ENCODE measurements at regions not wholly inside any gene's neighbourhood (a gene's known extent, or its start where the extent isn't known, plus 50 kb on each side); places are given as distances from the start of the nearest gene placed in this dataset.

DNA sequence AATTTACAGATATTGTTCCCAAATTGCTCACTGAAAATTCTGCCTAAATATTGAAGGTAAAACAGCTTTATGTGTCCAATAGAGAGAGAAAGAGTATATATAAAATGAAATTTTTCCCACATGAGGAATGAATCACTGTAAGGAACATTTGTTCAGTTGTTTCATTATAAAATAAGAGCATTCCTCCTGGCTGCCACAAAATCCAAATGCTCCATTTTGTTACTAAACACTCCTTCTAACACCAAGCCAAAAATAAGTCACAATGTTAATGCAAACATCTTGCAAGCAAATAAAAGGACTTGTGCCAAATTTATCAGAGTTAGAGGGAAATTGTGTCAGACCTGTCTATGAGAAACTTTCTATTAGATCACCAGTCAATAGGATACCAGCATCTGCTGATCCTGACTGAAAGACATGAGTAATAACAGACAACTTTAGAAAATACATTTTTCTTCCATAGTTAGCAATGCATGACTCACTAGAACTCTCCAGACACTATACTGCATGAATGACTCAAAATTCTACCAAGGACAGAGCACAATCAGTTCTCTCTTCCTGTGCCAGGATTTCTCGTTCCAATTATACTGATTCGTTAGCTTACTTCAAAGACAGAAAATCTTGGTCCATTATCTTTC, 83.5 kb upstream of the FNDC3A start:
- Histone ChIP-seq H3K9me3 (replicated peaks in 1 of 2; ENCODE audit: control insufficient read depth in 2 of 2, insufficient read depth in 1 of 2, low read depth in 1 of 2, low read length in 2 of 2) (no peaks in the 10 kb centered on the region), H4K8ac (ENCODE audit: low read depth, low read length) (no peak overlapping the region), H2BK120ac (ENCODE audit: low read depth, low read length) (no peak overlapping the region), H3K14ac (ENCODE audit: low read length) (no peak overlapping the region), H3K4me3 (ENCODE audit: low read length in 2 of 2) (no peak overlapping the region), H3K27ac (replicated peaks; ENCODE audit: low read length) (no peak overlapping the region), H3K23ac (ENCODE audit: low read depth, low read length, poor library complexity) (no peak overlapping the region), H3K79me1 (ENCODE audit: low read depth, low read length) (no peaks in the 10 kb centered on the region), H3K4me1 (ENCODE audit: control insufficient read depth in 2 of 2, insufficient read depth in 1 of 2, low read depth in 1 of 2, low read length in 2 of 2) (no peaks in the 10 kb centered on the region), H3K4me2 (ENCODE audit: insufficient read depth, low read length, poor library complexity, severe bottlenecking) (no peak overlapping the region), H3K4ac (ENCODE audit: low read length) (no peak overlapping the region), H2BK12ac (ENCODE audit: low read length) (no peak overlapping the region), H3K9ac (ENCODE audit: low read depth, low read length, poor library complexity) (no peak overlapping the region), H2BK5ac (ENCODE audit: low read length) (no peak overlapping the region), H3K36me3 (replicated peaks in 1 of 2; ENCODE audit: control insufficient read depth in 2 of 2, insufficient read depth in 2 of 2, low read length in 2 of 2) (no peaks in the 10 kb centered on the region), H3K18ac (ENCODE audit: low read length) (no peak overlapping the region), H3K27me3 (ENCODE audit: control insufficient read depth in 3 of 3, insufficient read depth in 3 of 3, low read depth in 1 of 3, low read length in 3 of 3) (no peaks in the 10 kb centered on the region), H4K91ac (ENCODE audit: low read depth, low read length, poor library complexity) (no peak overlapping the region), H2AFZ (ENCODE audit: low read length) (no peak overlapping the region), H2BK15ac (ENCODE audit: low read length) (no peak overlapping the region), H2AK5ac (ENCODE audit: low read depth, low read length) (no peak overlapping the region)
- WGBS, 2 donors (ENCODE audit: extremely low coverage in 2 of 2, insufficient read length in 2 of 2, insufficient replicate concordance in 1 of 2), result no CpG with 5 or more reads among the region's 2 CpGs
- DNase-seq (ENCODE audit: low spot score), result no peak

DNA sequence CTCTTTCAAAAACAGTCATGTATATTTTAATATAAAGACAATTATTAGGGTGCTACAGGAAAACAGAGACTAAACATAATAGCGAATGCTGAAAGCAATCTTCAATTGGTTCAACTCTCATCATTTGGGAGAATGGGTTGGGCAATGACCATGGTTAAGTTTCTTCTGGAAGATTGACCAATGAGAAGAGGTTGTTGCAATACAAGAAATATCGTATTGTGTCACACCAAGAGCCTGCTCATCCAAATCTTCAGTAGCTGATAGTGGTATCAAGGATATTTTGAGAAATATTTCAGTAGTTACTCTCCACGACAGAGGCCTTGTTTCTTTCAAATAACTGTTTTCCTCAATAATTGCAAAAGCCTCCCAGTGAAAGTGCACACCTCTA, 83.0 kb upstream of the FNDC3A start:
- H3K9ac ChIP-seq (ENCODE audit: low read depth, low read length, poor library complexity), result no peak overlapping the region
- H2BK12ac ChIP-seq (ENCODE audit: low read length), result no peak overlapping the region
- H3K4me1 ChIP-seq (ENCODE audit: control insufficient read depth in 2 of 2, insufficient read depth in 1 of 2, low read depth in 1 of 2, low read length in 2 of 2), result no peaks in the 10 kb centered on the region
- H3K27ac ChIP-seq (replicated peaks; ENCODE audit: low read length), result no peak overlapping the region
- no peak for DNase-seq (ENCODE audit: low spot score)
- no peak overlapping the region for H3K4me2 ChIP-seq (ENCODE audit: insufficient read depth, low read length, poor library complexity, severe bottlenecking)
- no peaks in the 10 kb centered on the region for H3K27me3 ChIP-seq (ENCODE audit: control insufficient read depth in 3 of 3, insufficient read depth in 3 of 3, low read depth in 1 of 3, low read length in 3 of 3)
- no peak overlapping the region for H3K4ac ChIP-seq (ENCODE audit: low read length)
- H2BK5ac ChIP-seq (ENCODE audit: low read length), result no peak overlapping the region
- no peak overlapping the region for H2AK5ac ChIP-seq (ENCODE audit: low read depth, low read length)
- H2AFZ ChIP-seq (ENCODE audit: low read length), result no peak overlapping the region
- H3K9me3 ChIP-seq (replicated peaks in 1 of 2; ENCODE audit: control insufficient read depth in 2 of 2, insufficient read depth in 1 of 2, low read depth in 1 of 2, low read length in 2 of 2), result no peaks in the 10 kb centered on the region
- H3K23ac ChIP-seq (ENCODE audit: low read depth, low read length, poor library complexity), result no peak overlapping the region
- no peak overlapping the region for H2BK15ac ChIP-seq (ENCODE audit: low read length)
- no peak overlapping the region for H4K91ac ChIP-seq (ENCODE audit: low read depth, low read length, poor library complexity)
- no peak overlapping the region for H3K4me3 ChIP-seq (ENCODE audit: low read length in 2 of 2)
- no CpG with 5 or more reads among the region's 3 CpGs for WGBS, 2 donors (ENCODE audit: extremely low coverage in 2 of 2, insufficient read length in 2 of 2, insufficient replicate concordance in 1 of 2)
- H4K8ac ChIP-seq (ENCODE audit: low read depth, low read length), result no peak overlapping the region
- H3K36me3 ChIP-seq (replicated peaks in 1 of 2; ENCODE audit: control insufficient read depth in 2 of 2, insufficient read depth in 2 of 2, low read length in 2 of 2), result no peaks in the 10 kb centered on the region
- H3K14ac ChIP-seq (ENCODE audit: low read length), result no peak overlapping the region
- H3K18ac ChIP-seq (ENCODE audit: low read length), result no peak overlapping the region
- H3K79me1 ChIP-seq (ENCODE audit: low read depth, low read length), result no peaks in the 10 kb centered on the region
- no peak overlapping the region for H2BK120ac ChIP-seq (ENCODE audit: low read depth, low read length)

DNA sequence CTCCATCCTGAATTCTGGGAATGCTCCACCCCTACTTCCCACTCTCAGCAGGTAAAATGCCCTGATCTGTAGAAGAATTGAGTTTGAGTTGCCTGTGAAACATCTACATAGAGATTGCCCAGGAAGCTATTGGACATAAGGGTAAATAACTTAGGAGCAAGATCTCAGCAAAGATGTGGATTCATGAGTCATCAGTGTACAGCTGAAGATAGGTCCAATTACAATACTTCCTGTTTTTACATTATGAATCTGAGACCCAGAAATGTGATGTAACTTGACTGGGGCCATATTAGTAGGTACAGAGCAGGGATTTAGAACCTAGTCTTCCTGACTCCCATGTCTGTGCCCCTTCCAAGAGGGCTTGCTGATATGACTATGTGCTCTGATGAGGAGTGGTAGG, 79.4 kb upstream of the FNDC3A start:
- Histone ChIP-seq H3K36me3 (replicated peaks in 1 of 2; ENCODE audit: control insufficient read depth in 2 of 2, insufficient read depth in 2 of 2, low read length in 2 of 2) (no peaks in the 10 kb centered on the region), H3K9ac (ENCODE audit: low read depth, low read length, poor library complexity) (no peak overlapping the region), H3K18ac (ENCODE audit: low read length) (no peak overlapping the region), H3K4me3 (ENCODE audit: low read length in 2 of 2) (no peak overlapping the region), H2AK5ac (ENCODE audit: low read depth, low read length) (no peak overlapping the region), H3K23ac (ENCODE audit: low read depth, low read length, poor library complexity) (no peak overlapping the region), H3K4me2 (ENCODE audit: insufficient read depth, low read length, poor library complexity, severe bottlenecking) (no peak overlapping the region), H3K27me3 (ENCODE audit: control insufficient read depth in 3 of 3, insufficient read depth in 3 of 3, low read depth in 1 of 3, low read length in 3 of 3) (no peaks in the 10 kb centered on the region), H3K27ac (replicated peaks; ENCODE audit: low read length) (no peak overlapping the region), H2BK120ac (ENCODE audit: low read depth, low read length) (no peak overlapping the region), H3K79me1 (ENCODE audit: low read depth, low read length) (no peaks in the 10 kb centered on the region), H4K91ac (ENCODE audit: low read depth, low read length, poor library complexity) (no peak overlapping the region), H2AFZ (ENCODE audit: low read length) (no peak overlapping the region), H3K14ac (ENCODE audit: low read length) (no peak overlapping the region), H3K4me1 (ENCODE audit: control insufficient read depth in 2 of 2, insufficient read depth in 1 of 2, low read depth in 1 of 2, low read length in 2 of 2) (no peaks in the 10 kb centered on the region), H2BK5ac (ENCODE audit: low read length) (no peak overlapping the region), H4K8ac (ENCODE audit: low read depth, low read length) (no peak overlapping the region), H2BK15ac (ENCODE audit: low read length) (no peak overlapping the region), H3K4ac (ENCODE audit: low read length) (no peak overlapping the region), H2BK12ac (ENCODE audit: low read length) (no peak overlapping the region), H3K9me3 (replicated peaks in 1 of 2; ENCODE audit: control insufficient read depth in 2 of 2, insufficient read depth in 1 of 2, low read depth in 1 of 2, low read length in 2 of 2) (no peaks in the 10 kb centered on the region)
- no peak for DNase-seq (ENCODE audit: low spot score)

DNA sequence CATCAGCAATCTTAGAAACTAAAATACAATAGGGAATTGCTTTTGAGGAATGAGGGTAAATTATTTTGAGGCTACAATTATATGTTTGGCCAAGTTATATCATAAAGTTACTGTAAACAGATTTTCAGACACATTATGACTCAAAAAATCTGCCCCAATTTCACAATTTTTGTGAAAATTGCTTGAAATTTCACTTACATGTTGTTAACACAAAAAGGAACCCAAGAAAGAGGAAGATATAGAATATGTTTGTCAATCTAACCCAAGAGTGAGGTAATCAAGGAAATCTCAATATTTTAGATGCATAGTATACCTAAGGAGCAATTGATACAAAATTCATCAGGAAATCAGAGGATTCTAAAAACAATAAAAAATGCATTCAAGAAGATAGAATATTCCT, 73.9 kb upstream of the FNDC3A start:
- Histone ChIP-seq H3K14ac (ENCODE audit: low read length) (no peak overlapping the region), H3K4me3 (ENCODE audit: low read length in 2 of 2) (no peak overlapping the region), H3K36me3 (replicated peaks in 1 of 2; ENCODE audit: control insufficient read depth in 2 of 2, insufficient read depth in 2 of 2, low read length in 2 of 2) (no peaks in the 10 kb centered on the region), H3K9ac (ENCODE audit: low read depth, low read length, poor library complexity) (no peak overlapping the region), H2BK120ac (ENCODE audit: low read depth, low read length) (no peak overlapping the region), H3K23ac (ENCODE audit: low read depth, low read length, poor library complexity) (no peak overlapping the region), H2BK15ac (ENCODE audit: low read length) (no peak overlapping the region), H3K79me1 (ENCODE audit: low read depth, low read length) (no peaks in the 10 kb centered on the region), H3K4me1 (ENCODE audit: control insufficient read depth in 2 of 2, insufficient read depth in 1 of 2, low read depth in 1 of 2, low read length in 2 of 2) (no peaks in the 10 kb centered on the region), H3K4ac (ENCODE audit: low read length) (no peak overlapping the region), H2BK12ac (ENCODE audit: low read length) (no peak overlapping the region), H3K18ac (ENCODE audit: low read length) (no peak overlapping the region), H3K27ac (replicated peaks; ENCODE audit: low read length) (no peak overlapping the region), H3K4me2 (ENCODE audit: insufficient read depth, low read length, poor library complexity, severe bottlenecking) (no peak overlapping the region), H3K27me3 (ENCODE audit: control insufficient read depth in 3 of 3, insufficient read depth in 3 of 3, low read depth in 1 of 3, low read length in 3 of 3) (no peaks in the 10 kb centered on the region), H3K9me3 (replicated peaks in 1 of 2; ENCODE audit: control insufficient read depth in 2 of 2, insufficient read depth in 1 of 2, low read depth in 1 of 2, low read length in 2 of 2) (no peaks in the 10 kb centered on the region), H4K91ac (ENCODE audit: low read depth, low read length, poor library complexity) (no peak overlapping the region), H2BK5ac (ENCODE audit: low read length) (no peak overlapping the region), H2AK5ac (ENCODE audit: low read depth, low read length) (no peak overlapping the region), H2AFZ (ENCODE audit: low read length) (no peak overlapping the region), H4K8ac (ENCODE audit: low read depth, low read length) (no peak overlapping the region)
- DNase-seq (ENCODE audit: low spot score), result no peak
